Hepatocyte (in vitro differentiated cells): ENCODE measurements at regions not wholly inside any gene's neighbourhood (a gene's known extent, or its start where the extent isn't known, plus 50 kb on each side); places are given as distances from the start of the nearest gene placed in this dataset.

Source experiments
- EZH2 ChIP-seq: fragments of 200-600 bp; sonication (generic); IDR thresholded peaks from 2 replicates; pipeline ENCODE4 v1.6.1; 2016; ENCODE audit warnings: antibody characterized with exemption, mild to moderate bottlenecking, borderline replicate concordance
- TF ChIP-seq, protein P1 (sequence below): fragments of 200-600 bp; sonication (generic); IDR thresholded peaks from 2 replicates; pipeline ENCODE4 v1.5.1; 2016; ENCODE audit warnings: antibody characterized with exemption, mild to moderate bottlenecking; ENCODE audit not compliant: poor library complexity

GRCh38 chr4:44908565-44908964 lies 182.2 kb upstream of the GNPDA2 start:
- TF ChIP-seq, protein P1, sequence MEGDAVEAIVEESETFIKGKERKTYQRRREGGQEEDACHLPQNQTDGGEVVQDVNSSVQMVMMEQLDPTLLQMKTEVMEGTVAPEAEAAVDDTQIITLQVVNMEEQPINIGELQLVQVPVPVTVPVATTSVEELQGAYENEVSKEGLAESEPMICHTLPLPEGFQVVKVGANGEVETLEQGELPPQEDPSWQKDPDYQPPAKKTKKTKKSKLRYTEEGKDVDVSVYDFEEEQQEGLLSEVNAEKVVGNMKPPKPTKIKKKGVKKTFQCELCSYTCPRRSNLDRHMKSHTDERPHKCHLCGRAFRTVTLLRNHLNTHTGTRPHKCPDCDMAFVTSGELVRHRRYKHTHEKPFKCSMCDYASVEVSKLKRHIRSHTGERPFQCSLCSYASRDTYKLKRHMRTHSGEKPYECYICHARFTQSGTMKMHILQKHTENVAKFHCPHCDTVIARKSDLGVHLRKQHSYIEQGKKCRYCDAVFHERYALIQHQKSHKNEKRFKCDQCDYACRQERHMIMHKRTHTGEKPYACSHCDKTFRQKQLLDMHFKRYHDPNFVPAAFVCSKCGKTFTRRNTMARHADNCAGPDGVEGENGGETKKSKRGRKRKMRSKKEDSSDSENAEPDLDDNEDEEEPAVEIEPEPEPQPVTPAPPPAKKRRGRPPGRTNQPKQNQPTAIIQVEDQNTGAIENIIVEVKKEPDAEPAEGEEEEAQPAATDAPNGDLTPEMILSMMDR, result no peak
- TF ChIP-seq EZH2, result no peak
